GM23338 (cell line): ENCODE measurements at regions not wholly inside any gene's neighbourhood (a gene's known extent, or its start where the extent isn't known, plus 50 kb on each side); places are given as distances from the start of the nearest gene placed in this dataset.

Experiments
- ATAC-seq: fragments of 200-7000 bp; cut with Tn5 transposase; 3 replicates; pipeline ENCODE4 v1.9.1; 2020
- DNase-seq: peaks from one replicate; pipeline ENCODE4 v3.0.0-alpha.2; 2015; ENCODE audit warnings: low spot score
- H2AFZ ChIP-seq: fragments of 200-600 bp; sonication (generic); 2 replicates; pipeline ENCODE4 v1.8.0; 2016; ENCODE audit warnings: antibody characterized with exemption, mild to moderate bottlenecking, moderate library complexity
- H3F3A ChIP-seq: fragments of 200-600 bp; sonication (generic); replicated peaks from 2 replicates; pipeline ENCODE4 v1.8.0; 2017; ENCODE audit warnings: antibody characterized with exemption, mixed run types, low read depth
- H3K27ac ChIP-seq: fragments of 200-600 bp; sonication (generic); 2 replicates; pipeline ENCODE4 v1.6.1; 2016; ENCODE audit warnings: low read depth
- H3K27me3 ChIP-seq: fragments of 200-600 bp; sonication (generic); 2 replicates; pipeline ENCODE4 v1.8.0; 2016; ENCODE audit warnings: mild to moderate bottlenecking, mixed run types, moderate library complexity; ENCODE audit not compliant: insufficient read depth
- H3K36me3 ChIP-seq: fragments of 200-600 bp; sonication (generic); 2 replicates; pipeline ENCODE4 v1.8.0; 2016; ENCODE audit warnings: mild to moderate bottlenecking; ENCODE audit not compliant: insufficient read depth
- H3K4me1 ChIP-seq: fragments of 200-600 bp; sonication (generic); 2 replicates; pipeline ENCODE4 v1.8.0; 2016; ENCODE audit warnings: mild to moderate bottlenecking, moderate library complexity; ENCODE audit not compliant: insufficient read depth
- H3K4me2 ChIP-seq: fragments of 200-600 bp; sonication (generic); 2 replicates; pipeline ENCODE4 v1.7.1; 2017; ENCODE audit warnings: mixed run types
- H3K4me3 ChIP-seq: fragments of 200-600 bp; sonication (generic); 2 replicates; pipeline ENCODE4 v1.6.1; 2016; ENCODE audit warnings: mixed run types
- H3K79me2 ChIP-seq: fragments of 200-600 bp; sonication (generic); replicated peaks from 2 replicates; pipeline ENCODE4 v1.8.0; 2017; ENCODE audit warnings: mild to moderate bottlenecking; ENCODE audit not compliant: insufficient read depth
- H3K9me2 ChIP-seq: fragments of 200-600 bp; sonication (generic); 2 replicates; pipeline ENCODE4 v1.8.0; 2017; ENCODE audit not compliant: insufficient read depth
- H4K20me1 ChIP-seq: fragments of 200-600 bp; sonication (generic); replicated peaks from 2 replicates; pipeline ENCODE4 v1.8.0; 2017; ENCODE audit warnings: mild to moderate bottlenecking; ENCODE audit not compliant: insufficient read depth
- H3K27ac Mint-ChIP-seq: 2 replicates; pipeline ENCODE4 v1.8.0; 2020; ENCODE audit warnings: inconsistent platforms, mild to moderate bottlenecking, moderate library complexity, mixed read lengths
- H3K27me3 Mint-ChIP-seq: 3 replicates; pipeline ENCODE4 v1.8.0; 2022; ENCODE audit warnings: low read depth, mild to moderate bottlenecking, moderate library complexity, mixed read lengths, inconsistent platforms; ENCODE audit not compliant: insufficient read depth, poor library complexity
- H3K36me3 Mint-ChIP-seq: 3 replicates; pipeline ENCODE4 v1.8.0; 2021; ENCODE audit warnings: low read depth, mild to moderate bottlenecking, inconsistent platforms, moderate library complexity, mixed read lengths
- H3K4me1 Mint-ChIP-seq: 3 replicates; pipeline ENCODE4 v1.8.0; 2020; ENCODE audit warnings: mild to moderate bottlenecking, inconsistent platforms, mixed read lengths
- H3K4me3 Mint-ChIP-seq: 3 replicates; pipeline ENCODE4 v1.8.0; 2021; ENCODE audit warnings: moderate library complexity, mild to moderate bottlenecking, inconsistent platforms, mixed read lengths
- H3K9me3 Mint-ChIP-seq: 3 replicates; pipeline ENCODE4 v1.8.0; 2020; ENCODE audit warnings: moderate library complexity, mild to moderate bottlenecking, inconsistent platforms, mixed read lengths
- EZH2 ChIP-seq: fragments of 200-600 bp; sonication (generic); IDR thresholded peaks from one replicate; pipeline ENCODE4 v1.8.0; 2017; ENCODE audit warnings: antibody characterized with exemption, mild to moderate bottlenecking, low read depth; ENCODE audit not compliant: unreplicated experiment
- JUNB ChIP-seq: IDR thresholded peaks from one replicate; pipeline ENCODE4 v1.6.1; 2016; ENCODE audit warnings: antibody characterized with exemption; ENCODE audit not compliant: unreplicated experiment
- POLR2AphosphoS5 ChIP-seq: IDR thresholded peaks from 2 replicates; pipeline ENCODE4 v1.6.1; 2016; ENCODE audit warnings: antibody characterized with exemption, low read depth
- STAT1 ChIP-seq: IDR thresholded peaks from one replicate; pipeline ENCODE4 v1.6.1; 2016; ENCODE audit warnings: antibody characterized with exemption; ENCODE audit not compliant: unreplicated experiment
- ZNF114 ChIP-seq: fragments of 250-450 bp; sonication (Bioruptor Pico); IDR thresholded peaks from 2 replicates; pipeline ENCODE4 v1.5.0; 2020; ENCODE audit warnings: mild to moderate bottlenecking, moderate library complexity
- TF ChIP-seq, protein P1 (sequence below), 2 experiments: fragments of 200-600 bp in 1 of 2; sonication (generic) in 1 of 2; conservative IDR thresholded peaks; 2 replicates each; pipeline versions ENCODE4 v1.5.1 to v1.6.1; 2016 to 2017; ENCODE audit warnings: antibody characterized with exemption in 2 of 2, low read depth in 2 of 2, mild to moderate bottlenecking in 2 of 2, moderate library complexity in 1 of 2
- TF ChIP-seq, protein P2 (sequence below): fragments of 250-450 bp; sonication (Bioruptor Pico); IDR thresholded peaks from 2 replicates; pipeline ENCODE4 v1.5.0; 2020; ENCODE audit warnings: mild to moderate bottlenecking, moderate library complexity
- TF ChIP-seq, protein P3 (sequence below): IDR thresholded peaks from 2 replicates; pipeline ENCODE4 v1.6.1; 2016; ENCODE audit warnings: antibody characterized with exemption
- TF ChIP-seq, protein P4 (sequence below): IDR thresholded peaks from one replicate; pipeline ENCODE4 v1.6.1; 2018; ENCODE audit warnings: antibody characterized with exemption; ENCODE audit not compliant: unreplicated experiment

DNA sequence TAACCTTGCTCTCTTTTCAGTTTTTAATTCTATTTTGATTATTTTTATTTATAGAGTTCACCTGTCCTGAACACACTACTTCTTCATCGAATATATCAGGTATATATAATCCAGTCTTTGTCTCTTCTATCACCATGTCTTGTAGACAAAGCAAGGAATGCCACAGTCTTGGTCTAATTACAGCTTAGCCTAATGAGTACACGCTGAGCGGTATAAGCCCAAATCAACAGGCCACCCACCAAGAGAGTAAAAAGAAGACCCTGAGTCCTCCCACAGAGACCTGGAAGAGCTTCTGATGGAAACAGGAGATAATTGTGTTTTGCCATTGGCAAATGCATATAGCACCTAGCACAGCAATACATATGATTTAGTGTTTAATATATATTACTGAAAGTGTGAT is 68.7 kb upstream of the TCF21 start:
- Mint-ChIP-seq H3K4me3 (no peak overlapping the region), H3K27ac (no peak overlapping the region), H3K4me1 (peaks cover 2% of the 10 kb centered on the region; the same call in 1 of the 3 replicates), H3K9me3 (peaks cover 3% of the 10 kb centered on the region; the same call in 1 of the 3 replicates), H3K27me3 (peaks cover 3% of the 10 kb centered on the region), H3K36me3 (peaks cover 3% of the 10 kb centered on the region; the same call in 1 of the 3 replicates)
- no peaks in the 10 kb centered on the region for H3F3A ChIP-seq
- H2AFZ ChIP-seq, result no peak overlapping the region
- DNase-seq (no peak), ATAC-seq (peak; percentile 53; the same call in 2 of the 3 replicates)
- H3K4me3 ChIP-seq, result no peak overlapping the region
- H3K9me2 ChIP-seq, result 0 out of 2 replicates have a peak, but pooled peaks cover 3% of the 10 kb centered on the region
- H3K27me3 ChIP-seq, result no peaks in the 10 kb centered on the region
- no peaks in the 10 kb centered on the region for H3K36me3 ChIP-seq
- no peaks in the 10 kb centered on the region for H4K20me1 ChIP-seq
- H3K4me2 ChIP-seq, result no peak overlapping the region
- H3K27ac ChIP-seq, result no peak overlapping the region
- H3K79me2 ChIP-seq, result no peaks in the 10 kb centered on the region
- TF ChIP-seq JUNB (no peak), POLR2AphosphoS5 (no peak), STAT1 (no peak), ZNF114 (CRISPR knock-in tag) (no peak), EZH2 (no peak)
- TF ChIP-seq, protein P1, sequence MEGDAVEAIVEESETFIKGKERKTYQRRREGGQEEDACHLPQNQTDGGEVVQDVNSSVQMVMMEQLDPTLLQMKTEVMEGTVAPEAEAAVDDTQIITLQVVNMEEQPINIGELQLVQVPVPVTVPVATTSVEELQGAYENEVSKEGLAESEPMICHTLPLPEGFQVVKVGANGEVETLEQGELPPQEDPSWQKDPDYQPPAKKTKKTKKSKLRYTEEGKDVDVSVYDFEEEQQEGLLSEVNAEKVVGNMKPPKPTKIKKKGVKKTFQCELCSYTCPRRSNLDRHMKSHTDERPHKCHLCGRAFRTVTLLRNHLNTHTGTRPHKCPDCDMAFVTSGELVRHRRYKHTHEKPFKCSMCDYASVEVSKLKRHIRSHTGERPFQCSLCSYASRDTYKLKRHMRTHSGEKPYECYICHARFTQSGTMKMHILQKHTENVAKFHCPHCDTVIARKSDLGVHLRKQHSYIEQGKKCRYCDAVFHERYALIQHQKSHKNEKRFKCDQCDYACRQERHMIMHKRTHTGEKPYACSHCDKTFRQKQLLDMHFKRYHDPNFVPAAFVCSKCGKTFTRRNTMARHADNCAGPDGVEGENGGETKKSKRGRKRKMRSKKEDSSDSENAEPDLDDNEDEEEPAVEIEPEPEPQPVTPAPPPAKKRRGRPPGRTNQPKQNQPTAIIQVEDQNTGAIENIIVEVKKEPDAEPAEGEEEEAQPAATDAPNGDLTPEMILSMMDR (conservative IDR thresholded peaks at IDR 0.05; ENCODE audit: low read depth in 2 of 2), result no peak
- TF ChIP-seq, protein P2, sequence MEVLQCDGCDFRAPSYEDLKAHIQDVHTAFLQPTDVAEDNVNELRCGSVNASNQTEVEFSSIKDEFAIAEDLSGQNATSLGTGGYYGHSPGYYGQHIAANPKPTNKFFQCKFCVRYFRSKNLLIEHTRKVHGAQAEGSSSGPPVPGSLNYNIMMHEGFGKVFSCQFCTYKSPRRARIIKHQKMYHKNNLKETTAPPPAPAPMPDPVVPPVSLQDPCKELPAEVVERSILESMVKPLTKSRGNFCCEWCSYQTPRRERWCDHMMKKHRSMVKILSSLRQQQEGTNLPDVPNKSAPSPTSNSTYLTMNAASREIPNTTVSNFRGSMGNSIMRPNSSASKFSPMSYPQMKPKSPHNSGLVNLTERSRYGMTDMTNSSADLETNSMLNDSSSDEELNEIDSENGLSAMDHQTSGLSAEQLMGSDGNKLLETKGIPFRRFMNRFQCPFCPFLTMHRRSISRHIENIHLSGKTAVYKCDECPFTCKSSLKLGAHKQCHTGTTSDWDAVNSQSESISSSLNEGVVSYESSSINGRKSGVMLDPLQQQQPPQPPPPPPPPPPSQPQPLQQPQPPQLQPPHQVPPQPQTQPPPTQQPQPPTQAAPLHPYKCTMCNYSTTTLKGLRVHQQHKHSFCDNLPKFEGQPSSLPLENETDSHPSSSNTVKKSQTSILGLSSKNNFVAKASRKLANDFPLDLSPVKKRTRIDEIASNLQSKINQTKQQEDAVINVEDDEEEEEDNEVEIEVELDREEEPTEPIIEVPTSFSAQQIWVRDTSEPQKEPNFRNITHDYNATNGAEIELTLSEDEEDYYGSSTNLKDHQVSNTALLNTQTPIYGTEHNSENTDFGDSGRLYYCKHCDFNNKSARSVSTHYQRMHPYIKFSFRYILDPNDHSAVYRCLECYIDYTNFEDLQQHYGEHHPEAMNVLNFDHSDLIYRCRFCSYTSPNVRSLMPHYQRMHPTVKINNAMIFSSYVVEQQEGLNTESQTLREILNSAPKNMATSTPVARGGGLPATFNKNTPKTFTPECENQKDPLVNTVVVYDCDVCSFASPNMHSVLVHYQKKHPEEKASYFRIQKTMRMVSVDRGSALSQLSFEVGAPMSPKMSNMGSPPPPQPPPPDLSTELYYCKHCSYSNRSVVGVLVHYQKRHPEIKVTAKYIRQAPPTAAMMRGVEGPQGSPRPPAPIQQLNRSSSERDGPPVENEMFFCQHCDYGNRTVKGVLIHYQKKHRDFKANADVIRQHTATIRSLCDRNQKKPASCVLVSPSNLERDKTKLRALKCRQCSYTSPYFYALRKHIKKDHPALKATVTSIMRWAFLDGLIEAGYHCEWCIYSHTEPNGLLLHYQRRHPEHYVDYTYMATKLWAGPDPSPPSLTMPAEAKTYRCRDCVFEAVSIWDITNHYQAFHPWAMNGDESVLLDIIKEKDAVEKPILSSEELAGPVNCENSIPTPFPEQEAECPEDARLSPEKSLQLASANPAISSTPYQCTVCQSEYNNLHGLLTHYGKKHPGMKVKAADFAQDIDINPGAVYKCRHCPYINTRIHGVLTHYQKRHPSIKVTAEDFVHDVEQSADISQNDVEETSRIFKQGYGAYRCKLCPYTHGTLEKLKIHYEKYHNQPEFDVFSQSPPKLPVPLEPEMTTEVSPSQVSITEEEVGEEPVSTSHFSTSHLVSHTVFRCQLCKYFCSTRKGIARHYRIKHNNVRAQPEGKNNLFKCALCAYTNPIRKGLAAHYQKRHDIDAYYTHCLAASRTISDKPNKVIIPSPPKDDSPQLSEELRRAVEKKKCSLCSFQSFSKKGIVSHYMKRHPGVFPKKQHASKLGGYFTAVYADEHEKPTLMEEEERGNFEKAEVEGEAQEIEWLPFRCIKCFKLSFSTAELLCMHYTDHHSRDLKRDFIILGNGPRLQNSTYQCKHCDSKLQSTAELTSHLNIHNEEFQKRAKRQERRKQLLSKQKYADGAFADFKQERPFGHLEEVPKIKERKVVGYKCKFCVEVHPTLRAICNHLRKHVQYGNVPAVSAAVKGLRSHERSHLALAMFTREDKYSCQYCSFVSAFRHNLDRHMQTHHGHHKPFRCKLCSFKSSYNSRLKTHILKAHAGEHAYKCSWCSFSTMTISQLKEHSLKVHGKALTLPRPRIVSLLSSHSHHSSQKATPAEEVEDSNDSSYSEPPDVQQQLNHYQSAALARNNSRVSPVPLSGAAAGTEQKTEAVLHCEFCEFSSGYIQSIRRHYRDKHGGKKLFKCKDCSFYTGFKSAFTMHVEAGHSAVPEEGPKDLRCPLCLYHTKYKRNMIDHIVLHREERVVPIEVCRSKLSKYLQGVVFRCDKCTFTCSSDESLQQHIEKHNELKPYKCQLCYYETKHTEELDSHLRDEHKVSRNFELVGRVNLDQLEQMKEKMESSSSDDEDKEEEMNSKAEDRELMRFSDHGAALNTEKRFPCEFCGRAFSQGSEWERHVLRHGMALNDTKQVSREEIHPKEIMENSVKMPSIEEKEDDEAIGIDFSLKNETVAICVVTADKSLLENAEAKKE (CRISPR knock-in tag), result no peak
- TF ChIP-seq, protein P3, sequence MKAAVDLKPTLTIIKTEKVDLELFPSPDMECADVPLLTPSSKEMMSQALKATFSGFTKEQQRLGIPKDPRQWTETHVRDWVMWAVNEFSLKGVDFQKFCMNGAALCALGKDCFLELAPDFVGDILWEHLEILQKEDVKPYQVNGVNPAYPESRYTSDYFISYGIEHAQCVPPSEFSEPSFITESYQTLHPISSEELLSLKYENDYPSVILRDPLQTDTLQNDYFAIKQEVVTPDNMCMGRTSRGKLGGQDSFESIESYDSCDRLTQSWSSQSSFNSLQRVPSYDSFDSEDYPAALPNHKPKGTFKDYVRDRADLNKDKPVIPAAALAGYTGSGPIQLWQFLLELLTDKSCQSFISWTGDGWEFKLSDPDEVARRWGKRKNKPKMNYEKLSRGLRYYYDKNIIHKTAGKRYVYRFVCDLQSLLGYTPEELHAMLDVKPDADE, result no peak
- TF ChIP-seq, protein P4, sequence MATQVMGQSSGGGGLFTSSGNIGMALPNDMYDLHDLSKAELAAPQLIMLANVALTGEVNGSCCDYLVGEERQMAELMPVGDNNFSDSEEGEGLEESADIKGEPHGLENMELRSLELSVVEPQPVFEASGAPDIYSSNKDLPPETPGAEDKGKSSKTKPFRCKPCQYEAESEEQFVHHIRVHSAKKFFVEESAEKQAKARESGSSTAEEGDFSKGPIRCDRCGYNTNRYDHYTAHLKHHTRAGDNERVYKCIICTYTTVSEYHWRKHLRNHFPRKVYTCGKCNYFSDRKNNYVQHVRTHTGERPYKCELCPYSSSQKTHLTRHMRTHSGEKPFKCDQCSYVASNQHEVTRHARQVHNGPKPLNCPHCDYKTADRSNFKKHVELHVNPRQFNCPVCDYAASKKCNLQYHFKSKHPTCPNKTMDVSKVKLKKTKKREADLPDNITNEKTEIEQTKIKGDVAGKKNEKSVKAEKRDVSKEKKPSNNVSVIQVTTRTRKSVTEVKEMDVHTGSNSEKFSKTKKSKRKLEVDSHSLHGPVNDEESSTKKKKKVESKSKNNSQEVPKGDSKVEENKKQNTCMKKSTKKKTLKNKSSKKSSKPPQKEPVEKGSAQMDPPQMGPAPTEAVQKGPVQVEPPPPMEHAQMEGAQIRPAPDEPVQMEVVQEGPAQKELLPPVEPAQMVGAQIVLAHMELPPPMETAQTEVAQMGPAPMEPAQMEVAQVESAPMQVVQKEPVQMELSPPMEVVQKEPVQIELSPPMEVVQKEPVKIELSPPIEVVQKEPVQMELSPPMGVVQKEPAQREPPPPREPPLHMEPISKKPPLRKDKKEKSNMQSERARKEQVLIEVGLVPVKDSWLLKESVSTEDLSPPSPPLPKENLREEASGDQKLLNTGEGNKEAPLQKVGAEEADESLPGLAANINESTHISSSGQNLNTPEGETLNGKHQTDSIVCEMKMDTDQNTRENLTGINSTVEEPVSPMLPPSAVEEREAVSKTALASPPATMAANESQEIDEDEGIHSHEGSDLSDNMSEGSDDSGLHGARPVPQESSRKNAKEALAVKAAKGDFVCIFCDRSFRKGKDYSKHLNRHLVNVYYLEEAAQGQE, result no peak
- no peaks in the 10 kb centered on the region for H3K4me1 ChIP-seq
